Mesothelial cell of epicardium (in vitro differentiated cells): ENCODE measurements at regions not wholly inside any gene's neighbourhood (a gene's known extent, or its start where the extent isn't known, plus 50 kb on each side); places are given as distances from the start of the nearest gene placed in this dataset.

Experiments used
- DNase-seq, 2 experiments: peaks; one replicate each; pipeline ENCODE4 v3.0.0; 2021; ENCODE audit warnings: low spot score in 2 of 2; ENCODE audit not compliant: unreplicated experiment in 2 of 2
- H3K27ac Mint-ChIP-seq: 2 replicates; pipeline ENCODE4 v1.8.0; 2021; ENCODE audit warnings: mixed read lengths
- H3K27me3 Mint-ChIP-seq: 2 replicates; pipeline ENCODE4 v1.8.0; 2021; ENCODE audit warnings: low read depth, mixed read lengths
- H3K36me3 Mint-ChIP-seq: 2 replicates; pipeline ENCODE4 v1.8.0; 2021; ENCODE audit warnings: mixed read lengths
- H3K4me1 Mint-ChIP-seq: 2 replicates; pipeline ENCODE4 v1.8.0; 2021; ENCODE audit warnings: mixed read lengths
- H3K4me3 Mint-ChIP-seq: 2 replicates; pipeline ENCODE4 v1.8.0; 2021; ENCODE audit warnings: mild to moderate bottlenecking, moderate library complexity, mixed read lengths
- H3K9me3 Mint-ChIP-seq: 2 replicates; pipeline ENCODE4 v1.8.0; 2021; ENCODE audit warnings: mixed read lengths
- TF ChIP-seq, protein P1 (sequence below): fragments of 200-600 bp; sonication (generic); IDR thresholded peaks from one replicate; pipeline ENCODE4 v1.5.0; 2021; ENCODE audit warnings: antibody characterized with exemption; ENCODE audit not compliant: unreplicated experiment

DNA sequence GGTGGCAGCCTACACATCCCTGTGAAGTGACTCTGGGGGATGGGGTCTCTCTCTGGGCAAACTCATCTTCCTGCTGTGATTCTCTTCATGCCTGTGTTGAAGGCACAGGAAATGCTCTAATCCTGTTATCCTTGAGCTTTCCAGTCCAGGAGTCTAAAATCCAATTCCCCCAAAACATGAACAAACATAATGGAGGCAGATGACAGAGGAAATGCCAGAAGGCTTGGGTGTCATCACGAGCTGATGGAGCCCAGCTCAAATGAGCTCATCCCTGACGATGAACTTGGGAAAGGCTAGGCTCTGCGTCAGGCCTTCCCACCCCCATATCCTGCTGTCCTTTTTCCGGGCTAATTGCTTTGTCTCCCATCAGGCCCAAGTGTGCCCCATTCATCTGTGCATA is 165.9 kb upstream of the PODXL start:
- no peak overlapping the region for H3K4me3 Mint-ChIP-seq
- peaks cover 10% of the 10 kb centered on the region for H3K27me3 Mint-ChIP-seq
- TF ChIP-seq, protein P1, sequence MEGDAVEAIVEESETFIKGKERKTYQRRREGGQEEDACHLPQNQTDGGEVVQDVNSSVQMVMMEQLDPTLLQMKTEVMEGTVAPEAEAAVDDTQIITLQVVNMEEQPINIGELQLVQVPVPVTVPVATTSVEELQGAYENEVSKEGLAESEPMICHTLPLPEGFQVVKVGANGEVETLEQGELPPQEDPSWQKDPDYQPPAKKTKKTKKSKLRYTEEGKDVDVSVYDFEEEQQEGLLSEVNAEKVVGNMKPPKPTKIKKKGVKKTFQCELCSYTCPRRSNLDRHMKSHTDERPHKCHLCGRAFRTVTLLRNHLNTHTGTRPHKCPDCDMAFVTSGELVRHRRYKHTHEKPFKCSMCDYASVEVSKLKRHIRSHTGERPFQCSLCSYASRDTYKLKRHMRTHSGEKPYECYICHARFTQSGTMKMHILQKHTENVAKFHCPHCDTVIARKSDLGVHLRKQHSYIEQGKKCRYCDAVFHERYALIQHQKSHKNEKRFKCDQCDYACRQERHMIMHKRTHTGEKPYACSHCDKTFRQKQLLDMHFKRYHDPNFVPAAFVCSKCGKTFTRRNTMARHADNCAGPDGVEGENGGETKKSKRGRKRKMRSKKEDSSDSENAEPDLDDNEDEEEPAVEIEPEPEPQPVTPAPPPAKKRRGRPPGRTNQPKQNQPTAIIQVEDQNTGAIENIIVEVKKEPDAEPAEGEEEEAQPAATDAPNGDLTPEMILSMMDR: no peak
- H3K36me3 Mint-ChIP-seq: no peaks in the 10 kb centered on the region
- no peak for DNase-seq
- H3K27ac Mint-ChIP-seq: no peak overlapping the region
- H3K9me3 Mint-ChIP-seq: no peaks in the 10 kb centered on the region
- no peaks in the 10 kb centered on the region for H3K4me1 Mint-ChIP-seq

DNA sequence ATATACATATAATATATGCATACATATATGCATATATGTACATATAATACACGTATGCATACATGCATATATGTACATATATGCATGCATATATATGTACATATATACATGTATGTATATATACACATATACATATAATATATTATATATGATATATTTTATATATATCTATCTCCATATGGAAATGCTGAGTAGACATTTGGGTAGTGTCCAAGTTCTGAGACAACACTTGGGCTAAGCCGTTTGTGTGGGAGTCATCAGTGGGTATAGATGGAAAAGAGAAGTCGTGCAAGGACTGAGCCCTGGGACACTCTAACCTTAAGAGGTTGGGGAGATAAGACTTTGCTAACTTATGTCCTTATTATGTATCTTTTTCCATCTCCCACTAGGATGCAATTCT is 165.2 kb upstream of the PODXL start:
- TF ChIP-seq, protein P1: no peak
- H3K9me3 Mint-ChIP-seq: no peaks in the 10 kb centered on the region
- H3K4me1 Mint-ChIP-seq: no peaks in the 10 kb centered on the region
- H3K27ac Mint-ChIP-seq: no peak overlapping the region
- no peak overlapping the region for H3K4me3 Mint-ChIP-seq
- no peaks in the 10 kb centered on the region for H3K36me3 Mint-ChIP-seq
- no peak for DNase-seq
- H3K27me3 Mint-ChIP-seq: peaks cover 10% of the 10 kb centered on the region

DNA sequence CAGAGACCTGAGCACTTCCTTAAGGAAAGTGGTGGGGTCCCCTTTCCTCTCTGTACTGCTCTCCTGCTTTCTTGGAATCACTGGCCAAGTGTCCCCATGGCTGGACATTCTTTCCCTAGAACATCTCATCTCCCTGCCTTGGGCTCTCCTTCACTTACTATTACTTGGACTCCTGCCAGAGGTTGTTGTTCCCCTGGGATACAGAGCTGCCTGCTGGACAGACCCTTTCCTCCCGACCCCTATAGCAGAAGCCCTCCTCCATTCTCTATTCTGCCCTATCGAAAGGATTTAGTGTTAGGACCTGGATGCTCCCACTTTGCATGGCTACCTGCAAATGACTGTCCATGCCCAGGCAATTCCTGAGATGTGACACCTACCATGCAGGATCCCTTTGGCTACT is 164.3 kb upstream of the PODXL start:
- Mint-ChIP-seq H3K36me3 (no peaks in the 10 kb centered on the region), H3K27me3 (peaks cover 10% of the 10 kb centered on the region), H3K4me1 (no peaks in the 10 kb centered on the region), H3K9me3 (no peaks in the 10 kb centered on the region), H3K4me3 (no peak overlapping the region), H3K27ac (no peak overlapping the region)
- no peak for DNase-seq
- TF ChIP-seq, protein P1: no peak

DNA sequence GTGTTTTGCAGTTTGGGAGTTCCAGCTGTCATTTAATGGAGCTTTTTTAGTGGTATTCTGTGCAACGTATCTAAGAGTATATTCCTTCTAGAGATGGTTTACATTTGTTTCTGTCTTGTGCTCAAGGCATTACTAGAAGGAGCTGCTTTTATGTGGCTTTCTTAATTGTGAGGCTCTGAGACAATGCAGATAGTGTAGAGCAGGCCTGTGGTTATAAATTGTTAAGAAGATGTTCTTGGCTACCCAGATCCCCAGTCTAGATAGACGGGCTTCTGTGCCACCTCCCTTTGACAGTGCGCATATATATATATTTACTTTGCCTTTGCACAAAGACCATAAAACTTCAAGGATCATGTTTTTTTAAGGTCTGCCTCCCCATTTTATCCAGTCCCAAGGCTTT is 160.8 kb upstream of the PODXL start:
- no peak overlapping the region for H3K27ac Mint-ChIP-seq
- H3K4me3 Mint-ChIP-seq: no peak overlapping the region
- TF ChIP-seq, protein P1: no peak
- DNase-seq: no peak
- no peaks in the 10 kb centered on the region for H3K36me3 Mint-ChIP-seq
- peaks cover 6% of the 10 kb centered on the region for H3K27me3 Mint-ChIP-seq
- no peaks in the 10 kb centered on the region for H3K4me1 Mint-ChIP-seq
- no peaks in the 10 kb centered on the region for H3K9me3 Mint-ChIP-seq

DNA sequence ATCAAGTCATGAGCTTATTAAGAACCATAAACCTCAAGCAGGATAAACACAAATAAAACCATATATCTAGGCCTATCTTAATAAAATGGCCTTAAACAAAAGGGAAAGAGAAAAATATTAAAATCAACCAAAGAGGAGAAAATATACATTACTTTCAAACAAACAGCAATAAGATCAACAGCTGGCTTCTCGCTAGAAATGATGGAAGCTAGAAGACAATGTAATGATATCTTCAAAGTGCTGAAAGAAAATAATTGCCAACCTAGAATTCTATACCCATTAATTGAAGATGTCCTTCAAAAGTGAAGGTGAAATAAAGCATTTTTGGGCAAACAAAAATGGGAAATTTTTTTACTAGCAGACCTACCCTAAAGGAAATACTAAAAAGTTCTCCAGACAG is 142.9 kb upstream of the PODXL start:
- Mint-ChIP-seq H3K4me3 (no peak overlapping the region), H3K27ac (no peak overlapping the region), H3K27me3 (peaks cover 40% of the 10 kb centered on the region), H3K9me3 (no peaks in the 10 kb centered on the region), H3K36me3 (no peaks in the 10 kb centered on the region), H3K4me1 (no peaks in the 10 kb centered on the region)
- no peak for DNase-seq
- TF ChIP-seq, protein P1: no peak
